Choroid plexus epithelial cell (primary cell): ENCODE measurements at regions not wholly inside any gene's neighbourhood (a gene's known extent, or its start where the extent isn't known, plus 50 kb on each side); places are given as distances from the start of the nearest gene placed in this dataset.

ENCODE experiments used
- DNase-seq: peaks from one replicate; pipeline ENCODE4 v3.0.0-alpha.2; 2010; ENCODE audit warnings: low read depth
- H3K4me3 ChIP-seq: 2 replicates; pipeline ENCODE4 v1.5.1; 2011; ENCODE audit warnings: low read depth, mild to moderate bottlenecking, control low read depth, low read length, moderate library complexity
- CTCF ChIP-seq: conservative IDR thresholded peaks from 2 replicates; pipeline ENCODE4 v1.5.1; 2011; ENCODE audit warnings: low read depth, mild to moderate bottlenecking, control low read depth, inconsistent platforms, low read length, moderate library complexity

- peak; percentile 2 for DNase-seq
- peak; percentile 3 for TF ChIP-seq CTCF
- H3K4me3 ChIP-seq = no peak overlapping the region
These were observed 797.7 kb downstream of the RAPGEF2 start for GRCh38 chr4:159900562-159900961.

- no peak for TF ChIP-seq CTCF
- H3K4me3 ChIP-seq = no peak overlapping the region
- DNase-seq = no peak
These were observed 799.8 kb downstream of the RAPGEF2 start for GRCh38 chr4:159902648-159903047.

GRCh38 chr4:159904906-159905305 lies 802.0 kb downstream of the RAPGEF2 start:
- H3K4me3 ChIP-seq = no peak overlapping the region
- no peak for DNase-seq
- TF ChIP-seq CTCF = no peak

- no peak for DNase-seq
- H3K4me3 ChIP-seq = no peak overlapping the region
- TF ChIP-seq CTCF = no peak
These were observed 803.2 kb downstream of the RAPGEF2 start for GRCh38 chr4:159906051-159906450.

- no peak for DNase-seq
- H3K4me3 ChIP-seq = no peak overlapping the region
- TF ChIP-seq CTCF = no peak
These were observed 803.6 kb downstream of the RAPGEF2 start for GRCh38 chr4:159906517-159906916.

GRCh38 chr4:159910721-159911120 lies 807.8 kb downstream of the RAPGEF2 start:
- no peak overlapping the region for H3K4me3 ChIP-seq
- no peak for TF ChIP-seq CTCF
- no peak for DNase-seq

- TF ChIP-seq CTCF = no peak
- no peak for DNase-seq
- no peak overlapping the region for H3K4me3 ChIP-seq
These were observed 819.2 kb downstream of the RAPGEF2 start for GRCh38 chr4:159922119-159922518.
